ENCODE measurements at regions not wholly inside any gene's neighbourhood (a gene's known extent, or its start where the extent isn't known, plus 50 kb on each side); places are given as distances from the start of the nearest gene placed in this dataset.

DNA sequence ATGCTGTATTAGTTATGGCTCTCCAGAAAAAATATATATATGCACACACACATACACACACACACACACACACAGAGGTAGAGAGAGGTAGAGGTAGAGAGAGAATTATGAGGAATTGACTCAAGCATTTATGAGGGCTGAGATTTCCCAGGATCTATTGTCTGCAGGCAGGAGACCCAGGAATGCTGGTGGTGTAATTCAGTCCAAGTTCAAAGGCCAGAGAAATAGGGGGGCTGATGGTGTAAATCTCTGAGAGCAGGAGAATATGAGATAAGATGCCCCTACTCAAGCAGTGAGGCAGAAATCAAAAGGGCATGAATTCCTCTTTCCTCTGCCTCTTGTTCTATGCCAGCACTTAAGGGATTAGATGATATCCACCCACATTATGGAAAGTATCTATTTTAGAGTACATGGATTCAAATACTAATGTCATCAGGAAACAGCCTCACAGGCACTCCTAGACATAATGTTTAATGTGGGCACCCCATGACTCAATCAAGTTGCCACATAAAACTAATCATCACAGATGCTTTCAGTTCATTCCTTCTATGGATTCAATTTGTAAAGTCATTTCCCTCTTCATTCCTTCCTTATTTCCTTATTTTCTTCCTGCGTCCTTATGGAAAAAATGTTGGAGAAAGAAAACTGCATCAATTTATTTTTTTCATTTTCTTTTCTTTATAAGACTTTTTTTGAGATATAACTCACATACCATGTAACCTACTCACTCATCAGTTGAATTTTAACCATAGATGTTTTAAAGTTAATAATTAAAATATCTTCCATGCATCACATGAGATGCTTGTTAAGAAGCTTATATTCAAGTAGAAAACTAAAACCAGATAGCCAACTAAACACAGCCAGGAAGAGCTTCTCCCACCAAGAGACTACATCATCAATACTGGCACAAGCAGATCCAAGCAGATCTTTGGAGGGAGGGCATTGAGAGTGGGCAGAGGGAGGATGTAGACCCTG is 406.2 kb downstream of the MBD2 start:
- DNase-seq (ENCODE audit: low read depth, low spot score): no peak

- DNase-seq (ENCODE audit: low read depth, low spot score): no peak
These were observed 424.3 kb downstream of the MBD2 start for GRCh38 chr18:53800171-53800570.

DNA sequence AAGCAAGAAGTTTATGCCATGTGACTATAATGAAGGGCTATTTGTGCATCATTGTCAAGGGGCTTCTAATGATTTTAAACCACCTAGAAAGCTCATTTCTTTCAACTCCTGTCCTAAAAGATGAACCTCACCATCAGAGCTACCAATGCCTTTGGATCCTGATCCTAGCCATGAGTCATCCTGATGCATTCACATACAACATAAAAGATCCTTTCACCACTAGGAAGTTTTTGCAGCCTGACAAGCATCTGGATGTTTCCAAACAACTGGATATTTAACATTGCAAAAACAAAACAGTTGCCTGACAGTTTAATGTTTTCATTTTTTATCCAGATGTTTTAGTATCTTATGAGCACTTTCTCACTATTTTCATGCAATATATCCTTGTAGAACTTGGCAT is 425.3 kb downstream of the MBD2 start:
- DNase-seq (ENCODE audit: low read depth, low spot score): no peak

DNA sequence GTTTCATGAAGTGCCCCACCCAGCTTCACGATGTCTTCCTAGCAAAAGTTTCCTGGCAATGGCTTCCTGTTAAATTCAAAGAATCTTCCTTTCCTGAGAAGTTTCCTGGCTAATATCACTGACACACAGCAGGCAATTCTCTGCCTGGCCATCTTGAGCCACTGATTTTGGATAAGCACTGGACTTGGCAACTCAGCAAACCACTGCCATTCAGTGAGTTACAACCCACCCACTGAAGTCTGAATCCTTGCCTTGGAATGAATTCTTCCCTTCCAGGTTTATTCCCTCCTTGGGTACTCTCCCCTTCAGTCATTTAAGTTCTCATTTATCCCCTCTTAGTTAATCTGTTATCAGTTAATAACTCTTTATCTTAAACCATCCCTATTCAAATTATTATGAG is 426.0 kb downstream of the MBD2 start:
- no peak for DNase-seq (ENCODE audit: low read depth, low spot score)

DNA sequence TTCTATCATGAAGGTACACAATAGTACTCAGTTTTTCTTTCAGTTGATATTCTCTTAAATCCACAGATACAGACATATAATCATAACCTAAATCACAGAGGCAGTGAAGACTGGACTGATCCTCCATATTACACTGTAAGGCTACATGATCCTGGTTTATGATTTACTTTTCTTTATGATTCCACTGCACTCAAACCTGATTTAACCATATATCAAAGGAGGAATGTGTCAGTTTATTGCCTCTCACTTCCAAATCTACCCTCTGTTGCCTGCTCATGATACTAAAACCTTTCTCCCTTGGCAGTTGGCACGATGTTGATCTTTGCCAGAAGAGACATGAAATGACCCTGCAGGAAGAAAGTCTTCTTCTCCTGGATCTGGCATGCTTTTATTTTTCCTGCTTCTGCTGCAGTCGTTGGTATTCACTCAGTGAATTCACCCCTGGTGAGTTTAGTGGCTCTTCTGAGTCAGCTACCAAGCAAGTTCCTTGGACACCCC is 426.4 kb downstream of the MBD2 start:
- no peak for DNase-seq (ENCODE audit: low read depth, low spot score)

- no peak for DNase-seq (ENCODE audit: low read depth, low spot score)
These were observed 428.3 kb downstream of the MBD2 start for GRCh38 chr18:53796040-53796729.

- no peak for DNase-seq (ENCODE audit: low read depth, low spot score)
These were observed 428.9 kb downstream of the MBD2 start for GRCh38 chr18:53795610-53796009.

DNA sequence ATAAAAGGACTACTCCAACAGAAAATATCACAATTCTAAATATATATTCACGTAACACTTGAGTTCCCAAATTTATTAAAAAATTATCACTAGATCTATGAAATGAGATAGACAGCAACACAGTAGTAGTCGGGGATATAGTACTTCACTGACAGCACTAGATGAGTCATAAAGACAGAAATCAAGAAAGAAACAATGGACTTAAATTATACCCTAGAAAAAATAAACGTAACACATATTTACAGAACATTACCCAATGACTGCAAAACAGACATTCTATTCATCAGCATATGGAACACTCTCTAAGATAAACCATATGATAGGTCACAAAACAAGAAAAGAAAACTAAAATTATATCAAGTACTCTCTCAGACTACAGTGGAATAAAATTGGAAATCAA is 429.4 kb downstream of the MBD2 start:
- no peak for DNase-seq (ENCODE audit: low read depth, low spot score)

GRCh38 chr18:53792762-53793161 is 431.7 kb downstream of the MBD2 start:
- no peak for DNase-seq (ENCODE audit: low read depth, low spot score)

GRCh38 chr18:53790786-53791185 is 433.7 kb downstream of the MBD2 start:
- DNase-seq (ENCODE audit: low read depth, low spot score): no peak

DNA sequence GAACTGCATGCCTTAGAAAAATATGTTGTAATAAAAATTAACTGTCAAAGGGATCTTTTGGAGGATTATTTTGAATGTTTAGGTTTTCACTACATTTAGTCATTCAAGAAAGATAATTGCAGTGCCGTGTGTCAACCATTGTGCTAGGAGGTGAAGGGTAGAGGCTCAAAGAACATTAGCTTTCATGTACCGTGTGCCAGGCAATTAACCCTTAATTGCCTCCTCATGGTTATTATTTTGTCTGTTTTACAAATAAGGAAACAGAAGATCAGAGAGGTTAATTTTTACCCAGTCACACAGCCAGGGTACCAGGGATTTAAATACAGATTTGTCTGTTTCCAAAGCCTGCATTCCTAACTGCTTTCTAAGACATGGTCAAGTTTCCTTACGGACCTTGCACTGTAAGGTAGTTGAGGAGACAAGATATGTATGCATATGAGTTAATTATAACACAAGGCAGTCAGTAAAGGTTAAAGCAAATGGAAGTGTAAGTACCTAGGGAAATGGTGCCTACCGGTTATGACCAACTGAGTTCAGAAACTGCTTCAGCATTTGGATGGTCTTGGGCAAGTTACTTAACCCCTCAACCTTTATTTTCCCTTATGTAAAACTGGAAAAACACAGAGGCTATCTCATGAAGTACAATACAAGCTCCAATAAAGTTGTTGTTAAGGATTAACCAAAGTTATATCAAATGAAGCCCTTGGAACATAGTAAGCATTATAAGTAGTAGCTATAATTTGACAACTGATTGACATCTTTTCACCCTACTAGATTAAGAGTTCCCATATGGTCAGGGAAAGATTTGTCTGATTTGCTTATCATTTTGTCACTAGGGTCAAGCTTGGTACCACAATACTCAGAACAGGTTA is 434.9 kb downstream of the MBD2 start:
- DNase-seq (ENCODE audit: low read depth, low spot score): no peak

- DNase-seq (ENCODE audit: low read depth, low spot score): no peak
These were observed 438.7 kb downstream of the MBD2 start for GRCh38 chr18:53785811-53786210.

- DNase-seq (ENCODE audit: low read depth, low spot score): no peak
These were observed 440.2 kb downstream of the MBD2 start for GRCh38 chr18:53784253-53784652.

DNA sequence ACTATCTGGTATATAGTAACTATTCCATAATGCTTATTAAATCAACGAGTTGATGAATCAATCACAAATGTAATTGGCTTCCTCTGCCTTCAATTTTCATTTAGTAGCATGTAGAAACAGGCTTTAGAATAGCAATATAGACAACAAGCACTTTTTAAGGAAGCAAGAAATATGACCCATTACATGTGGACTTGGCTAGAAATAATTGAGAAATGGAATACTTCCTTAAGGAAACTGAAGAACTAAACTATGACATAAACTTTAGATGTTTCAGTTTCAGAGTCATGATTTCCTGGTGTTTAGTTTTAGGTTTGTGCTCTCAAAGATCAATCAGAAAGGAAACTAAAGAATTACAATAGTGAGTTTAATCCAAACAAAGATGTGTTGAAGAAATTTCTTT is 443.8 kb downstream of the MBD2 start:
- DNase-seq (ENCODE audit: low read depth, low spot score): no peak

- no peak for DNase-seq (ENCODE audit: low read depth, low spot score)
These were observed 452.2 kb downstream of the MBD2 start for GRCh38 chr18:53772293-53772692.

GRCh38 chr18:53771664-53772063 is 452.8 kb downstream of the MBD2 start:
- no peak for DNase-seq (ENCODE audit: low read depth, low spot score)

GRCh38 chr18:53765211-53765610 is 459.3 kb downstream of the MBD2 start:
- DNase-seq (ENCODE audit: low read depth, low spot score): no peak

- DNase-seq (ENCODE audit: low read depth, low spot score): no peak
These were observed 460.4 kb downstream of the MBD2 start for GRCh38 chr18:53764086-53764485.

DNA sequence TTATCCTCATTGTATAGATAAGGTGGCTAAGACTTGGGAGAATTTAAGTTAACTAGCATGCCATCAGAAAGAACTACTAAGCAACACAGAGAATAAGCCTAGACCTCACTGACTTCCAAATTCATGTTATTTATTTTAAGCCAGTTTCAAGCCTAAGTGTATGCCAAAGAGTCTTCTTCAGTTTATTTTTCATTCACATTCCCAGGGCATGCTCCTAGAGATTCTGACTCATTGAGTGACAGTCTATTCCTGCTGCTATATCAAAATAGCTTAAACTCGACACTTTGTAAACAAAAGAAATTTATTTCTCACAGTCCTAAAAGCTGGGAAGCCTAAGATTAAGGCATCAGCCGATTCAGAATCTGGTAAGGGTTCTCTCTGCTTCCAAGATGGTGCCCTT is 467.1 kb downstream of the MBD2 start:
- DNase-seq (ENCODE audit: low read depth, low spot score): no peak

DNA sequence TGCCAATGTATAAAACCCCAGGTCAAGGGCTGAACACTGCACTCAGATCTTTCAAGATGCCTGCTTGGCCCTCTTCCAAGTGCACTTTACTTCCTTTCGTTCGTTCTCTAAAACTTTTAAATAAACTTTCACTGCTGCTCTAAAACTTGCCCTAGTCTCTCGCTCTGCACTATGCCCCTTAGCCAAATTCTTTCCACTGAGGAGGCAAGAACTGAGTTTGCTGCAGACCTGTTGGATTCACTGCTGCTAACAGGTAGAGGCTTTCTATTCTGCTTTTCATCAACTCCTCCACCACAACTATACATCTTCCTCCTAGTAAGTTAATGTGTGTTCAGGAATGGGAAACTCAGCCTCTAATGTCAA is 467.9 kb downstream of the MBD2 start:
- DNase-seq (ENCODE audit: low read depth, low spot score): no peak

- no peak for DNase-seq (ENCODE audit: low read depth, low spot score)
These were observed 468.4 kb downstream of the MBD2 start for GRCh38 chr18:53755914-53756609.
